GM21381 (cell line): ENCODE measurements at regions not wholly inside any gene's neighbourhood (a gene's known extent, or its start where the extent isn't known, plus 50 kb on each side); places are given as distances from the start of the nearest gene placed in this dataset.

ENCODE experiments used
- ATAC-seq: cut with Tn5 transposase; IDR thresholded peaks from one replicate; pipeline ENCODE4 v1.9.1; 2021; ENCODE audit warnings: mild to moderate bottlenecking, moderate library complexity; ENCODE audit not compliant: unreplicated experiment

- no peak for ATAC-seq
These were observed 624.8 kb downstream of the LIG4 start for GRCh38 chr13:107590556-107590955.

DNA sequence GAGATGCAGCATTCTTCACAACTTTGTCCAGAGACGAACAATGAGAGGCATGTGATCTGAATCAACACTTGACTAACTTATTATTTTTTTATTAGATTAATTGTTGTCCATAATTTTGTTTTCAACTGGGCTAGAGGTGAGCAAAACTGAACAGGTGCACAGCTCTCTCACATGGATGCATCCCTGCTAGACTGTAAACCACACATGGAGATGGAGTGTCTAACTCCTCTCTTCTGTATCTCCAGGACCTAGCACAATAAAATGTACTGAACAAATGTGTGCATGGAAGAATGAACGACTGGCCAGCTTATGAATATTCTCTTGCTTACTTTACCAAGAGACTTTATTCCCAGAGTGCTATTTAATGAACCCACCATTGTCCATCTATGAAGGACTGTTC is 627.7 kb downstream of the LIG4 start:
- no peak for ATAC-seq

DNA sequence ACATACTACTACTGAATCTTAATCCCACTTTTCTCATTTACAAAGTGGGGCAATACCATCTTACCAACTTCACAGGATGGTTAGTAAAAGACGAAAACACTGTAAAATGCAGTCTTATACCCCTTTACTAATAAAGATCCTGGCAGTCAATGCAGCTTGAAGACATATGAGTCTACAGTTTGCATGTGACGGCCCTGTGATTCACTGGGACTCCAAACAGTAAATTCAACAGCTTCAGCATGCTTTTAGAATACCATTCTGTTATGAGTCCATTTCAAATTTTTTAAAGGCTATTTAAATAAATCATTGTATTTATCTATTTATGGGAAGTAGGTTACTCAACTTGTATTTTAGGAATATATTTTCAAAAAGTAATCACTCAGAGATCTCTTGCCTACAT is 629.1 kb downstream of the LIG4 start:
- ATAC-seq = no peak

- no peak for ATAC-seq
These were observed 629.7 kb downstream of the LIG4 start for GRCh38 chr13:107585469-107586180.

- ATAC-seq = no peak
These were observed 633.2 kb downstream of the LIG4 start for GRCh38 chr13:107582171-107582570.

GRCh38 chr13:107580741-107581412 is 634.5 kb downstream of the LIG4 start:
- ATAC-seq = no peak

DNA sequence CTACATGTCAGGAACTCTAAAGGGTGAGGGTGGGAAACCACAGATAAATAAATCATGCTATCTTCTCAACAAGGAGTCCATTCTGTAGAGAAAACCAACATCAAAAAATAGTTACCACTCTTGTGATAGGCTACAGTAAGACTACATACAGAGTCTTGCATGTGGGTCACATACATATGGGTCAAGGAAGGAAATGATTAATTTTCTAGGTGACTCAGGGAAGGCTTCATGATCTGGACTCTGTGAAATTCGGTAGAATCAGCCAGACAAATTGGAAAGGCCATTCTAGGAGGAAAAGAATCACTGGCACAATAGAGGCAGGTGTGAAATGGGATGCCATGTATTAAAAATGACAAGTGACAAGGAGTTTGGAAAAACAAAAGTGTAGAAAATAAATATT is 638.9 kb downstream of the LIG4 start:
- no peak for ATAC-seq

- no peak for ATAC-seq
These were observed 640.7 kb downstream of the LIG4 start for GRCh38 chr13:107574517-107575210.

GRCh38 chr13:107573184-107573583 is 642.2 kb downstream of the LIG4 start:
- ATAC-seq = no peak

GRCh38 chr13:107572156-107572555 is 643.2 kb downstream of the LIG4 start:
- ATAC-seq = no peak

- no peak for ATAC-seq
These were observed 647.2 kb downstream of the LIG4 start for GRCh38 chr13:107568181-107568580.

- ATAC-seq = no peak
These were observed 652.0 kb downstream of the LIG4 start for GRCh38 chr13:107563099-107563925.

DNA sequence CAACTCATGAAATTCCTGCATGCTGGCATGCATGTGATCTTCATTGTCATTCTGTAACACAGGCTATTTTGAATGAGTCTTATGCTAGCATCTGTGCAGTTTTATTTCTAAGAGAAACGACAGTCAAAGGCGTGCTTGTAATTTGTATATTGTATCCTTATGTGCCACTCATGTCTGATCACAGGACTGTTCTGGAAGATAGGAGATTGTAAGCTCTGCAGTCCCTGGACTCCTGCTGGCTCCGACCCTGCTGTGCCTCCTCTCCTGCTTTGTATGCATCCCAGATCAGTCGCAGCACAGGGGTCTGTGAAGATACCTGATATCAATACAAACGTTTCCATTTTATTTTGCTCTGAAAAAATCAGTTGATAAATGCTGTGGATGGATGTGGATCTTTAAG is 653.1 kb downstream of the LIG4 start:
- no peak for ATAC-seq

GRCh38 chr13:107554460-107554859 is 660.9 kb downstream of the LIG4 start:
- no peak for ATAC-seq

GRCh38 chr13:107553838-107554237 is 661.5 kb downstream of the LIG4 start:
- ATAC-seq = no peak

- no peak for ATAC-seq
These were observed 663.8 kb downstream of the LIG4 start for GRCh38 chr13:107551521-107551920.

DNA sequence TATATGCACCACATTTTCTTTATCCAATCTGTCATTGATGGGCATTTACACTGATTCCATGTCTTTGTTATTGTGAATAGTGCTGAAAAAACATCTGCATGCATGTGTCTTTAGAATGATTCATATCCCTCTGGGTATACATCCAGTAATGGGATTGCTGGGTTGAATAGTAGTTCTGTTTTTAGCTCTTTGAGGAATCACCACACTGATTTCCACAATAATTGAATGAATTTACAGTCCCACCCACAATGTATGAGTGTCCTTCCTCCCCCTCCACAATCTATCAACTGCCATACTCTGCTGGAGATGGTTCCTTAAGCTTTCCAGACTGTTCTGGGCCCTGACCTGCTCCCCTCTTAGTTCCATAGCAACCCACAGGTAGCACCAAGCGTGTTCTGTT is 667.0 kb downstream of the LIG4 start:
- ATAC-seq = no peak

- ATAC-seq = no peak
These were observed 669.3 kb downstream of the LIG4 start for GRCh38 chr13:107545946-107546502.

DNA sequence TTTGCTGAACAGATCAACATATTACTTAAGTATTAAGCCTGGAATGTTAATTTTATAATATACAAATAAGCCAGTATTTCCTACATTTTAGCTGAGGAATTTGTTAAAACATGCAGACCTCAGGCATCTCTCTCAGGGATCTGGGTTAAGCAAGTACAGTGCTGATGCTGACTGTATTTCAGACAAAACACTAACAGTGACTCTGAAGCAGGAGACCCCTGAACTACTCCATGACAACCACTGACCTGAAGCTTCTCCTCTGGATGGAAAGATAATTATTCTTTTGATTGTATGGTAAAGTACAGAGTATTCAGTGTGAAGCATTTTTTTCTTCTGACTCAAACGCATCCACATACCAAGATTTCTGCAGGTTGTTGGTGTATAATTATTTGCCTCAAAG is 680.8 kb downstream of the LIG4 start:
- no peak for ATAC-seq

- no peak for ATAC-seq
These were observed 683.5 kb downstream of the LIG4 start for GRCh38 chr13:107531816-107532215.

GRCh38 chr13:107531180-107531579 is 684.2 kb downstream of the LIG4 start:
- ATAC-seq = no peak
